ENCODE measurements at regions not wholly inside any gene's neighbourhood (a gene's known extent, or its start where the extent isn't known, plus 50 kb on each side); places are given as distances from the start of the nearest gene placed in this dataset.

DNA sequence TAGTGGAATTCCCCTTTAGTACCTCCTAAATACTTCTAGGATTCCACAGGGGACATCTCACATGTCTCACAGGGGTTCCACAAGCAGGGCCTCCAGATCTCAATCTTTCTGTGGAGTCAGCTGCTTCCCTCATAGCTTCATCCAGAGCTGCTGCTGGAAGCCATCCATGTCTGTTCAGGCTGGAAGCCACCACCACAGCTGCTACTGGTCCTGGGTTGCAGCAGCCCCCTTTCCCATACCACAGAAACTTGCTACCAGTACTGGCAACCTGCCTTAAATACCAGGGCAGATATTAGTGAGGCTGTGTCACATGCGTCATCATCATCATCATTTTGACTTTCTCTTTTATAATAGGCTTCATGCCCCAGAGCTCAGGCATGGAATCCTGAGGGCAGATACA, 242.7 kb upstream of the NCAM1 start:
- TF ChIP-seq, protein P1, sequence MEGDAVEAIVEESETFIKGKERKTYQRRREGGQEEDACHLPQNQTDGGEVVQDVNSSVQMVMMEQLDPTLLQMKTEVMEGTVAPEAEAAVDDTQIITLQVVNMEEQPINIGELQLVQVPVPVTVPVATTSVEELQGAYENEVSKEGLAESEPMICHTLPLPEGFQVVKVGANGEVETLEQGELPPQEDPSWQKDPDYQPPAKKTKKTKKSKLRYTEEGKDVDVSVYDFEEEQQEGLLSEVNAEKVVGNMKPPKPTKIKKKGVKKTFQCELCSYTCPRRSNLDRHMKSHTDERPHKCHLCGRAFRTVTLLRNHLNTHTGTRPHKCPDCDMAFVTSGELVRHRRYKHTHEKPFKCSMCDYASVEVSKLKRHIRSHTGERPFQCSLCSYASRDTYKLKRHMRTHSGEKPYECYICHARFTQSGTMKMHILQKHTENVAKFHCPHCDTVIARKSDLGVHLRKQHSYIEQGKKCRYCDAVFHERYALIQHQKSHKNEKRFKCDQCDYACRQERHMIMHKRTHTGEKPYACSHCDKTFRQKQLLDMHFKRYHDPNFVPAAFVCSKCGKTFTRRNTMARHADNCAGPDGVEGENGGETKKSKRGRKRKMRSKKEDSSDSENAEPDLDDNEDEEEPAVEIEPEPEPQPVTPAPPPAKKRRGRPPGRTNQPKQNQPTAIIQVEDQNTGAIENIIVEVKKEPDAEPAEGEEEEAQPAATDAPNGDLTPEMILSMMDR (IDR thresholded peaks at IDR 0.05) = no peak
- no peak for TF ChIP-seq POLR2A (IDR thresholded peaks at IDR 0.05)

All from testis (tissue), 2 donors.